HG03521 (cell line): ENCODE measurements at regions not wholly inside any gene's neighbourhood (a gene's known extent, or its start where the extent isn't known, plus 50 kb on each side); places are given as distances from the start of the nearest gene placed in this dataset.
"Not testable (repeated sequence)": the region's sequence is repeated elsewhere in the genome, so short reads cannot be mapped to it uniquely, and the experiment has no call there.

Experiments
- ATAC-seq: cut with Tn5 transposase; IDR thresholded peaks from one replicate; pipeline ENCODE4 v1.9.1; 2021; ENCODE audit warnings: mild to moderate bottlenecking, moderate library complexity; ENCODE audit not compliant: unreplicated experiment

DNA sequence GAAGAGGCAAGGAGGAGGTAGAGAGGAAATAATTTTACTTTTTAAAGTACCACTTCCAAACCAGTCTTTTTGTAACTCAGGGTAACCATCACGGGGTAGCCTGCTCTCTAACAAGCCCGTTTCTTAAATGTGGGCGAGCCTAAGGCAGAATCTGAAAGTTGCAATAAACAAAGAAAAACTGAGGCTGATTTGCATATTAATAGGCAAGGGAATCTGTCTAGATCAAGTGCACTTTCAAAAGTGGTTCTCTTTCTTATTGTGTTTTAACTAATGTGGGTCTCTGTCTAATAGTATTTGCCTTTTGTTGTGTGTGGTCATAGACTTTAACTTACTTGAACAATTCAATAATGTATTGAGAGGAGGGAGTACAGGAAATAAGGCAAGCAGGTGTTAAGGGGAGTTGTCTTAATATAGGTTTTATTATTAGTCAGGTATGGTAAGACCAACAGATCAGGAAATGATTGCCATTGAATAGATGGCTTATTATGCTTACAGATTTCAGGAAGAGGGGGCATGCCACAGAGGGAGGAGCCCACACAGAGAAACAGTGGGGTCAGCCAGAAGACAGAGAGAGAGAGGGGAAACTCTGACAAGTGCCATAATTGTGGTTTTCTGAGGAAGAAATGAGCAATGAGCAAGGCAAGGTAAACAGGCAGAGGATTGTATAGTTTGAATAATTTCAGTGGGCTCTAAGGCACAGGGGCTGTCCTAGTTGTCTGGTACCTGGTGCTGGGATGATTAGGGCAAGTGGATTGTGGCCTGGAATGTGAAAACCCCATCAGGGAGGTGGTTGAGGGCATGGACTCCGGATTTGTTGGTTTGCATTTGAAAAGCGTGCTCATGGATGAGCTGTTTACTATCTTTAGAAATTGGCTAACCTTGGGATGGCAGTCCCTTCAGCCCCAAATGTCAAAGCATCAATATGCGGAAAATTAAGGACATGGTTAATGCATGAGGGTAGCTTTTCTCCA, 237.2 kb downstream of the TOX3 start:
- ATAC-seq: no peak

DNA sequence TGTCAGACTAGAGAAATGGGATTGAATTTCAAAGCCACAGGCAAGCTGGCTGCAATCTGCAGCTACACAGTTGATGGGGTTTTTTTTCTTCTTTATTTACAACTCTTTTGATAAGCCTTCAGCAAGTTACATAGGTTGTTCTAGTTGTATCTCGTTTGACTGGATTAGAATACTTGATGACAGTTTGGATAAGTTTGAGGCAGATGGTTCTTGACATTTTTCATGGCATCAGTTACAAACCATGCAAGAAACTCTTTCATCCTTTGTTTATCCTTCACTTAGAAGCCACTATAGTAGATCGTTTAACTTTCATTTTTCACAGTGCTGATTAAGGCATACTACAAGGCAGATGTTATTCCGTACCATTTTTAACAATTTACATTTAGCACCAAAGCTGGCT, 238.9 kb downstream of the TOX3 start:
- no peak for ATAC-seq

DNA sequence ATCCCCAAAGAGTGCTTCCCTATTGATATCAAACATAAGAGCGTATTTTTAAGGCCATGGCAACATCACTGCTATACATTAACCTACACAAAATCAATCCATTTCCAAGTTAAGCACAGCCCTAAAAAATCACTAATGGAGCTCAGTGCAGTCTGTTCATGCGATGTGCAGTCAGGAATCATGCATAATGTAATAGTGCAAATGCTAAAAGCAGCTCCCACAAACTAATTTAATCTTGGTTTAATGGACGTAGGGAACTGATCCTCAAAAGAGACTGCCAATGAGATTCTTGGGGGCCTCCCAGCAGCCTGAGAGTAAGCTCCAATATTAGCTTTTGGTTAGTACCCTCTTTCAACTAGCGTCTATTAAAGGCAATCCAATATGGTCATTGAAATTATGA, 245.9 kb downstream of the TOX3 start:
- ATAC-seq: no peak

DNA sequence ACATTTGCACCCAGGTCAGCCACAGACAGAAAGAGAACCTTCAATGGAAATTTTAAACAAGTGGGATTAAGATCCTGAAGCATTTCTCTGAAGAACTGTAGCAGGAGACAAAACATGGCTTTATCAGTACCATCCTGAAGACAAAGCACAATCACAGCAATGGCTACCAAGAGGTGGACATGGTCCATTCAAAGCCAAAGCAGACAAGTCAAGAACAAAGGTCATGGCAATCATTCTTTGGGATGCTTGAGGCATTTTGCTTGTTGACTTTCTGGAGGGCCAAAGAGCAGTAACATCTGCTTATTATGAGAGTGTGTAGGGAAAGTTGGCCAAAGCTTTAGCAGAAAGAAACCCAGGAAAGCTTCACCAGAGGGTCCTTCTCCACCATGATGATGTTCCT, 248.2 kb downstream of the TOX3 start:
- ATAC-seq: no peak

DNA sequence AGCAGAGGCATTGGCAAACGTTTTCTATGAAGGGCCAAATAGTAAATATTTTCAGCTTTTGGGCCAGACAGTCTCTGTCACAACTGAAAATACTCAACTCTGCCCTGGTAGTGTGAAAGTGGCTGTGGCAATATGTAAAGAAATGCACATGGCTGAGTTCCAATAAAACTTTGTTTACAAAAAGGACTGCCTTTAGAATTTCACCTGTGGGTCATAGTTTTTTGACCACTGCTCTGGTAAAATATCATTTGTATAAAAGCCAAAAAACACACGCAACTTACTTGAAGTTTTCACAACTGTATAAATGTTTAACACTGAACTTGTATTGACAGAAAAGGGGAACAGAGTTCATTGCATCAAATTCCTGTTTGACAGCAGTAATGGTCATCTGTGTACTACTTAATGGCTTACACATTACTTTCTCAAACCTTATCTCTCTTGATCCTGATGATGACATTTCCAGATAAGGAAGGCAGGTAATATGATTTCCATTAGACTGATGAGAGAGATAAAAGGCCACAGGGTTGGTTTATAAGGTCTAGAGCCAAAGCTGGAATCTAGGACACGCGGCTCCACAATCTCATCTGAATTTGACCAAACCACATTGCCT, 250.1 kb downstream of the TOX3 start:
- ATAC-seq: not testable (repeated sequence)

DNA sequence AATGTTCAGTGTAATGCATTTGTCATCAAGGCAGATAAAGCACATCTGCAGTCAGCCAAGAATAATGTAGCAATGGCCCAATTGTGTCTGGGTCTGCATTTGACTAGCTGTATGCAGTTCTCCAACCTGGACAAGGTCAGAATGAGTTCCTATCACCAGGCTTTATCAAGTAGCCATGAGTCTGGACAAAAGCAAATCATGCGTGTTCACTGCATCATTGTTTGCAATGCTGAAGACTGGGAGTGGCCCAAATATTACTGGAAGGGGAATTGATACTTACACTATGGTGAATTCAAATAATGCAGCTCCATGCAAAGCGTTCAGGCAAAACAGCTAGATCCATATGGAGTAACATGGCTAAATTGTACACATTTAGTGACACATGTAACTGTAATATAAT, 250.9 kb downstream of the TOX3 start:
- ATAC-seq: no peak

DNA sequence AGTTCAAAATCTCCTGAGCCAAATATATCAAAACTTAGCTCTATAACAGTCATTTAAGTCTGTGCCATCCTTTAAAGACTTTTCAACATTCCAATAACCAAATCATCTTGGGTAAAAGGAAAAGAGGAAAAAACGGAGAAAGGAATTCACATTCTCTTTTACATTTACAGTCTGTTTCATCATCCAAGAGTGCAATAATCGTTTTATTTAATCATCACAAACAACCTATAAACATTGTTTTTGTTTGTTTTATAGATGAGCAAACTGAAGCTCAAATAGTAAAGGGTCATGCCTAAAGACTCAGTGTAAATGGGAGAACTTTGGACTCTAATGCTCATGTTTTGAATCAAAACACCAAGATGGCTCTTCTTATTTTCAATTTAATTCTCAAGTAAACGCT, 252.3 kb downstream of the TOX3 start:
- ATAC-seq: no peak

DNA sequence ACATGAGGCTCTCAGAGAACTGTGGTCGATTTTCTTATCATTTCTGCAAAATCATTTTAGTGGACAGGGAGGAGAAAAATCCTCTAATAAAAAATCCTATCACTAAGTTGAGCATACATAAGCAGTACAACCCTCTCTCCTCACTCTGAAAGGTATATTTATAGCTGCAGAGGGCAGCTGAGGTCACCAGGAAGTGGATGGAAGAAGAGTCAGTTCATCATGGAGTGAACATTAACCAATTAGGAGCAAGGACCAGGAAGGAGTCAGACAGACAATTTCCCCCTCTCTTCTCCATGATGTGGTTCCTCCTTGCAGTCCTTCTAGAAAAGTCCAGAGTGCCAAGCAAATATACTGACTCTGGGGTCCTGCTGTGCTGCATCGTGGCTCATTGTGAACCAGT, 253.7 kb downstream of the TOX3 start:
- ATAC-seq: no peak

DNA sequence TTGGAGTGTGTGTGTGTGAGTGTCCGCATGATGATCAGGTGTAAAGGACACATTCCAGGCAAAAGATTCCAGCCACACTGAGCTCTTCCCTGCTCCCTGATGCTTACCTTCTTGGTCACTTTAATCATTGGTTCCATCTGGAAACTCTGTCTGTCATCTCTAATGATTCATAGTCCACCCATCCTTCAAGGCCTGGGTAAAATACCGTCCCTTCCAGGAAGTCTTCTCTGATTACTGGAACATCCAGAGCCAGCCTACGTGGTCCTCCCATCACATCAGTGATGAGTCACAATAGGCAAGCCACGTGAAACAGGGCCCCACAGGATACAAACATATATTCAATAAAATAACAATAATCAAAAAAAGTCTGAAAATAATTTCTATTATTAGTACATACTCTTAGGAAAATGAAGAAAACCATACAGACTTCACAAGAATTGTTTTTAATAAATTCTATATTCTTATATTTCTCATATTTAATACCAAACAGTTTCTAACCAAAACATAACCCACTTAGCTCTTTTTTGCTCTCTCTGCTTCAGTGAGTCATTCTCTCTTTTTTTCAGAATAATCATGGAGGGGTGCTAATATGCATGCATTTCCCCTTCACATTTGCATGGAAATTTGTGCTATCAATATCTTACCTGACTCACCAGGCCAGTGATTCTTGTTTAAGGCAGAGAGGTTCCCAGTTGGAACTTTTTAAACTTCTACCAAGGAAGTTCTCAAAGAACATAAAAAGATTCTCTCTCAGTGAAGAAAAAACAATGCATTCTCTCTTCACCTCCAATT, 263.2 kb downstream of the TOX3 start:
- no peak for ATAC-seq

DNA sequence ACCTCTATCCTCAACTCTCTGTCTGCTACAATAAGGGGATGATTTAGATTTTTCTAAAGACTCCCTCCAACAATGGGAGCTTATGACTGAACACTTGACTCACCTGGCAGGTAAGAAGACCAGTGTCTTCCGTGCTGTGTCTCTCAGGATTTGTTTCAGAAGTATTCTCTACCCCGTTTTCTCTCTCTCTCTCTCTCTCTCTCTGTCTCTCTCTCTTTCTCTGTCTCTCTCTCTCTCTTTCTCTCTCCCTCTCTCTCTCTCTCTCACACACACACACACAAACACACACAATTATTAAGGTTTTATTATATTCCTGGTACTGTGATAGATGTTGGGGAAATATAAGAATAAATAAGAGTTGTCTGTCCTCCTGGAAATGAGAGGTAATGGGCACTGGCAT, 263.9 kb downstream of the TOX3 start:
- no peak for ATAC-seq

DNA sequence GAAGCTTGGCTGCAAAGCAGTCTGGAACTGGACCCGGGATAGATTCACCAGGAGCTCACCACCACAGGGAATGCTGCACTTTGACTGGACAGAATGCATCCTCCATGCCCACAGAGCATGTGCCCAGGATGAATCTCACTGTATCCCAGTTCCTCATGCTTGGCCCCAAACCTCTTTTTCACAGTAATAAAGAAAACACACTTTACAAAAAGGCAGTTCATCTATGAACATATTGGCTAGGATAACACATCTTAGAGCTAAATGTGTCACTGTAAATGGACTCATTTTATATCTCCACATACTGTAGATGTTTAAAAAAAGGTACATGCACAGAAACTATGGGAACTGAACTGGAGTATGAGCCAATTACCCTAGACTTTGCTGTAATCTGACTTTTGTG, 266.9 kb downstream of the TOX3 start:
- ATAC-seq: no peak

DNA sequence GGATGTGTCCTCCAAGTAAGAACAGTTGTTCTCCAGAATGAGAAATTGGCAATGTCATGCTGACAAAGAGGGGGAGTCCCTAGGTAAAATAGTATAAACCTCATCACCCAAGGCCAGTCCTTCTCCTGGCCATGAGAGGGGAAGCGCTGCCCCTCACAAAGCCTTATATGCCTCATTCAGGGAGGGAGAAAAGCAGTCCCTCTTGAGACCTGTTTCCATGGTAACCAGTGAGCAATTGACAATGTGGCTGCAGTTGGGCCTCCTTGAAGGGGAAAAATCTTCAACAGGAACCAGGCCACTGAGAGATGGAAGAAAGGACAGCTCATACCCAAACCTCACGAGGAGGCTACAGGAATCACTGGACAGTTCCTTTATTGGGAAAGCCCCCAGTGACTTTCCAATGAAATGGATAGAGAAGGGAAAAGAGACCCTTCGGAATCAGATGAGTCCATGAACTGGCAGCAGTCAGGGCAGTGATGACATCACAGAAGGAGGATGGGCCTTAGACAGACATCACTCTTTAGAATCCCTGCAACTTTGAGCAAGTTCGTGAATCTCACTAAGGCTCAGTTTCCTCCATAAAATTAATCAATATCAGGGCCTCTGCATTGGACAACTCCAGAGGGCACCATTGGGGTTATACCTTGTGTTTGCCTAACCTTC, 275.7 kb downstream of the TOX3 start:
- no peak for ATAC-seq

DNA sequence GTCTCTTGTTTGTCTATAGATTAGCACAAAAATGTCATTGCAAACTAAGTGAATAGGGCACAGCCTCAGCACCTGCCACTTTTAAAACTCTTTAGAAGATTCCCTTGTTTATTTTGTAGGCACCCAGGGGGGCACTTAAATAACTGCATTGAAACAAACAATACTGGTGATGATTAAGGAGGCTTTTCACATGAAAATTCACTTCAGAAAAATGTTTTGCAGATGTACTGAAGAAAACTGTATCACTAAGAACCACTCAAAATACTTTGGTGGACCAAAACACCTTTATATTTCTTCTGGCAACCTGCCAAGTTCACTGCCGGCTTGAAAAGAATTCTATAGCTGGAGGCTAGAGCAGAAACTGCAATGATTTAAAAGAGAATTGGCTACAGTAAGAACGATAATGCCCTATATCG, 281.5 kb downstream of the TOX3 start:
- ATAC-seq: no peak

DNA sequence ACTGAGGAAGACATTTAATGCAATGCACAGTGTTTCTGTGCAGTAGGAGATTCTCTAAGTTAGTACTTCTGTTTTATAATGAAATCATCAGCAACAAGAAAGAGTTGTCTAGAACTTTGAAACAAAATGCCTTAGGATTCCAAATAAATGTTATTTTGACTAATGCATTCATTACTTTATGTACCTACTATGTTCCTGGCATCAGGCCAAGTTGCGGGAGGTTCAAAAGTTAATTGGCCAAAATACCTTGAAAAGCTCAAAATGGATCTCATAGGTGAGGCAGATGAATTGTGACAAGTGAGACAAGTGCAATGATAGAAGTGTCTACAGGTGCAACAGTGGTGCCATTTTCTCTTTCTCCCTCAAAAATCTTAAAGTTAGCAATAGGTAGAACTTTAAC, 289.4 kb downstream of the TOX3 start:
- ATAC-seq: no peak

DNA sequence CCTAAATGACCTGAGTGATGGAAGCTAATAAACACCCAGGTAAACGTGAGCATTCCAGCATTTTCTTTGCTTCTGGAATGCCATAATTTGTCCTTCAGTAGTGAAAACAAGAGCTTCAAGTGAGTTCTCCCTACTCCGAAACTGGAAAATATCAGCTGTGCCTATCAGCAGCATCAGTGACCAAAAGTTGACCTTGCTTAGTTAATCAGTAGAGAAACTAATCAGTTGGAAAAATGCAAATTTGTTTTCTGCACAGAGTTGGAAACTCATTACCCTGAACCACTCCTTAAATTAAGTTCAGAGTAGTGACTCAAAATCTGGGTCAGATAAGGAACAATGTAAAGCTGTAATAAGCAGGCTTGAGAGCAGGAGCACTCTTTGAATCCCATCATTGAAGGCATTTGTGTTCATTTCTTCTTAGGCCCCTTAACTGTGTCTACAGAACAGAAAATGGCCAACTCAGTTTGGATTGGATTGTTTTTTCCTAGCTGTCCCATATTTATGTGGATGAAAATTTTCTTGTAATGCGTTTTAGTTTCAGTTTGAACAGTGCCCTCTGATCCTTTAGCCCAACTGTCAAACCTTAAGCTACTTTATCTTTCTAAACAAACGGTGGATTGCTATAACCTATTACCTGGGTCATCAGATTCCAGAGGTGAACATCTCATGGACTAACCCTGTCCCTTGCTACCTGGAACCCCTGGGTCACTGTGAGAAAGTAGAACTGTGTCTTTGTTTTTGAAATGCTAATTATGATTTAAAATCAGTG, 290.4 kb downstream of the TOX3 start:
- ATAC-seq: no peak

DNA sequence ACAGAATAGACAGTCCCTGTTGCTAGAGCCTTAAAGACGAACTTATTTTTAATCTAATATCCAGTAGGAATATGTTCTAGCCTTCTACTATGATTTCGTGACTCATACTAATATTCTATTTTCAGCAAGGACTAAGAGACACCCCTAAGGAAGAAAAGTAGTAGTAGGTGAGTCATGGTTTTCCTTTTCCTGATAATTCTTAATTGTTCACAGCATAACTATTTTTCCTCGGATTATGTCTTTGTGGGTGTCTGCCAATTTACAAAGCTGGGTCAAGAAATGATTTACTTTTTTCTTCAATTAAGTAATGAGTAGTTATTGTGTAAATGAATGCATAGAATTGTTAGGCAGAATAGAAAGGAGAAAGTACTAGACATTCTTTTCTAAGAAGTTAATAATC, 292.2 kb downstream of the TOX3 start:
- ATAC-seq: no peak

DNA sequence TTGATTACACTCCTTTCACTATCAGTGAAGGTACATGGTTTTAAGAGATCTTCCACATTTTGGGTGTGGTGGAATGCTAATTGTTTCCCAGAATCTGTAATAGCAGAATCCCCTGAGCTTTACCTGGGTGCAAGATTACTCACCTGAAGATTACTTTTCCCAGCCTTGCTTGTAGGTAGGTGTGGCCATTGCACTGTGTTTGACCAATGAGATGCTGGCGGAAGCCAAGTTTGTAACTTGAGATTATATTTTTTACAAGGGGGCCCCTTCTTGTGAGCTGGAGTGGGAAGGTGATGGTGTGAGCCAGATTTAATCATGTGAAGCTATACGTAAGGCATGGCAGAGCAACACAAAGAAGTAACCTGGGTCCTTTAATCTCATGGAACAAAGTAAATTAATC, 294.3 kb downstream of the TOX3 start:
- ATAC-seq: no peak

DNA sequence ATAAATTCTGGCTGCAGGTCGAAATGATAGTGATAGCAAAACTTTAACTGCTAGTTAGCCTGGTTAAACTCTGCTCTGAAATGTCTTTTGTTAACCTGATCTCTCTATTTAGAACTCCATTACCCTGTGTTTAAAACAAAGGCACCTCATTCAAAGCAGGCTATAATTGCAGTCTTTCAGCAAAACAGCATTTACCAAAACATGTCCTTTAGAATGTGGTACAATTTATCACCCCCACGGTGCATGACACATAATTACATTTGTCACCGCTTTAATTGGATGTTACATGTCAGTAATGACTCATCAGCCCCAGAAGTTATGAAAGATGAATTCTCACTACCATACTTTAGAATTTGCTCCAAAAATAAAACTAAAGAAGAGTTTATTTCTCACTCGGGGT, 295.4 kb downstream of the TOX3 start:
- ATAC-seq: no peak

DNA sequence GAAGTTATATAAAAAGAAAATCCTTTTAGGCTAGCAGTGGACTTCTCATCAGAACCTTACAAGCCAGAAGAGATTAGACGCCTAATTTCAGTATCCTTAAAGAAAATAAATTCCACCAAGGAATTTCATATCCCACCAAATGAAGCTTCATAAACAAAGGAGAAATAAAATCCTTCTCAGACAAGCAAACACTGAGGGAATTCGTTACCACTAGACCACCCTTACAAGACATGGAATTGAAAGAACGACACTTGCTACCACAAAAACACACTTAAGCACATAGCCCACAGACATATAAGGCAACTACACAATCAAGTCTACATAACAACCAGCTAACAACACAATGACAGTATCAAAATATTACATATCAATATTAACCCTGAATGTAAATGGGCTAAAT, 299.2 kb downstream of the TOX3 start:
- ATAC-seq: no peak

DNA sequence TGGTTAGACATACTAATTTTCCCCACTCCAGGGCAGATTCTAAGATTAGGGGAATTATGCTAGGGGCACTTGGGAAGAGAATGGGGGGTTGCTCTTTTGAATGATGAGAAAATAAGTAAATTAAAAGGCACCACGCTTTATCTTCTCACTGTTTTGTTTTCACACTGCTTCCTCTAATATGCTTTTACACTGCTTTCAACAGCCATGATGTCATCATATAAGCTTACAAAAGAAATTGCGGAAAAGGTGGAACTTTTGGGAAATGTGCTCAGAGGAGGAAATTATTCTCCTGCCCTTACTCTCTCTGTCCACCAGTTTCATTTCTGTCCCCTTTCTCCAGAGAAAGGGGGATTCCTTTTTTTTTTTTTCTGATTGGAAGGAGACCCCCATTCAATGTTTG, 308.2 kb downstream of the TOX3 start:
- no peak for ATAC-seq
